CD4-positive, alpha-beta memory T cell (primary cell): ENCODE measurements at regions not wholly inside any gene's neighbourhood (a gene's known extent, or its start where the extent isn't known, plus 50 kb on each side); places are given as distances from the start of the nearest gene placed in this dataset.

Experiments
- CTCF ChIA-PET: fragments of 350-600 bp; sonication (Branson Sonifier 250); formaldehyde crosslinking; loops from one replicate; lab custom pipeline; 2021; ENCODE audit warnings: inconsistent platforms; ENCODE audit not compliant: partially characterized antibody; lab: Charles Lee
- POLR2A ChIA-PET: fragments of 350-600 bp; sonication (Branson Sonifier 250); formaldehyde crosslinking; loops from one replicate; lab custom pipeline; 2021; ENCODE audit not compliant: partially characterized antibody; lab: Charles Lee
- DNase-seq, 5 donors: peaks; one replicate each; pipeline versions ENCODE4 v3.0.0 to v3.0.0-alpha.2; 2020 to 2022; ENCODE audit warnings: mixed read lengths in 1 of 5
- H3K27ac ChIP-seq: one replicate; pipeline ENCODE4 v1.7.0; 2013; ENCODE audit warnings: low read depth, low read length
- H3K27me3 ChIP-seq: 2 replicates; pipeline ENCODE4 v1.7.0; 2013; ENCODE audit warnings: mild to moderate bottlenecking, low read length, moderate library complexity; ENCODE audit not compliant: insufficient read depth
- H3K36me3 ChIP-seq: 2 replicates; pipeline ENCODE4 v1.7.0; 2013; ENCODE audit warnings: mild to moderate bottlenecking, low read length, moderate library complexity; ENCODE audit not compliant: insufficient read depth
- H3K4me1 ChIP-seq: 2 replicates; pipeline ENCODE4 v1.7.0; 2013; ENCODE audit warnings: mild to moderate bottlenecking, low read length, moderate library complexity; ENCODE audit not compliant: insufficient read depth
- H3K4me3 ChIP-seq, 2 donors: one replicate each; pipeline ENCODE4 v1.7.0; 2013; ENCODE audit warnings: low read length in 2 of 2, mild to moderate bottlenecking in 1 of 2
- H3K9me3 ChIP-seq, 2 donors: one replicate each; pipeline ENCODE4 v1.7.0; 2013; ENCODE audit warnings: low read length in 2 of 2, control low read depth in 1 of 2; ENCODE audit not compliant: control insufficient read depth in 1 of 2
- H3K27ac Mint-ChIP-seq, 7 donors: one replicate each; pipeline ENCODE4 v1.8.0; 2020 to 2021; ENCODE audit warnings: mixed read lengths in 7 of 7, mild to moderate bottlenecking in 6 of 7, inconsistent platforms in 3 of 7, moderate library complexity in 3 of 7
- H3K27me3 Mint-ChIP-seq, 2 donors: one replicate each; pipeline ENCODE4 v1.8.0; 2020 to 2021; ENCODE audit warnings: mixed read lengths in 2 of 2
- H3K36me3 Mint-ChIP-seq, 2 donors: one replicate each; pipeline ENCODE4 v1.8.0; 2020 to 2021; ENCODE audit warnings: mixed read lengths in 2 of 2, inconsistent platforms in 1 of 2, mild to moderate bottlenecking in 1 of 2
- H3K4me1 Mint-ChIP-seq, 4 donors: one replicate each; pipeline ENCODE4 v1.8.0; 2020 to 2021; ENCODE audit warnings: mixed read lengths in 4 of 4, mild to moderate bottlenecking in 1 of 4
- H3K4me3 Mint-ChIP-seq, 8 donors: one replicate each; pipeline ENCODE4 v1.8.0; 2020 to 2021; ENCODE audit warnings: mixed read lengths in 8 of 8, mild to moderate bottlenecking in 7 of 8, moderate library complexity in 6 of 8, inconsistent platforms in 3 of 8
- H3K9me3 Mint-ChIP-seq, 8 donors: one replicate each; pipeline ENCODE4 v1.8.0; 2020 to 2021; ENCODE audit warnings: mixed read lengths in 8 of 8, mild to moderate bottlenecking in 5 of 8, inconsistent platforms in 3 of 8, moderate library complexity in 1 of 8
- intact Hi-C: fragments of 100-400 bp; cut with micrococcal nuclease; formaldehyde crosslinking; loops from one replicate; pipeline ENCODE4 v1.15.1; 2023

GRCh38 chr22:48224332-48224731, 1461.9 kb downstream of the TBC1D22A start:
- ChIA-PET POLR2A (no interaction called here), CTCF (no interaction called here)
- H3K9me3 Mint-ChIP-seq, result peaks cover 0 to 5% (median 0%) of the 10 kb centered on the region in 8 donors
- H3K27me3 Mint-ChIP-seq, result peaks cover 0 to 4% of the 10 kb centered on the region in 2 donors
- H3K4me3 ChIP-seq, result no peak overlapping the region
- H3K27me3 ChIP-seq, result no peaks in the 10 kb centered on the region
- no peaks in the 10 kb centered on the region for H3K9me3 ChIP-seq
- H3K4me1 ChIP-seq, result no peaks in the 10 kb centered on the region
- H3K36me3 Mint-ChIP-seq, result peaks cover 0 to 3% of the 10 kb centered on the region in 2 donors
- intact Hi-C loops, result no loop called here
- H3K4me1 Mint-ChIP-seq, result no peaks in the 10 kb centered on the region
- no peak overlapping the region for H3K4me3 Mint-ChIP-seq
- H3K36me3 ChIP-seq, result no peaks in the 10 kb centered on the region
- no peak for DNase-seq
- no peak overlapping the region for H3K27ac ChIP-seq
- no peak overlapping the region for H3K27ac Mint-ChIP-seq

- intact Hi-C loops, result no loop called here
- Histone ChIP-seq H3K4me1 (no peaks in the 10 kb centered on the region), H3K9me3 (no peaks in the 10 kb centered on the region), H3K27ac (no peak overlapping the region), H3K27me3 (no peaks in the 10 kb centered on the region), H3K36me3 (no peaks in the 10 kb centered on the region), H3K4me3 (no peak overlapping the region)
- POLR2A ChIA-PET, result no interaction called here
- no peak overlapping the region for H3K4me3 Mint-ChIP-seq
- CTCF ChIA-PET, result no interaction called here
- H3K9me3 Mint-ChIP-seq, result peaks cover 0 to 5% (median 0%) of the 10 kb centered on the region in 8 donors
- DNase-seq, result no peak
- peaks cover 0 to under 1% of the 10 kb centered on the region in 2 donors for H3K36me3 Mint-ChIP-seq
- H3K27me3 Mint-ChIP-seq, result peaks cover 0 to 4% of the 10 kb centered on the region in 2 donors
- H3K4me1 Mint-ChIP-seq, result no peaks in the 10 kb centered on the region
- H3K27ac Mint-ChIP-seq, result no peak overlapping the region
Measured at GRCh38 chr22:48223488-48224190, 1461.2 kb downstream of the TBC1D22A start.

- DNase-seq, result no peak
- peaks cover 0 to 2% of the 10 kb centered on the region in 2 donors for H3K27me3 Mint-ChIP-seq
- ChIA-PET CTCF (no interaction called here), POLR2A (no interaction called here)
- Histone ChIP-seq H3K27me3 (no peaks in the 10 kb centered on the region), H3K36me3 (no peaks in the 10 kb centered on the region), H3K4me3 (no peak overlapping the region), H3K27ac (no peak overlapping the region), H3K9me3 (no peaks in the 10 kb centered on the region), H3K4me1 (no peaks in the 10 kb centered on the region)
- intact Hi-C loops, result no loop called here
- peaks cover 0 to 5% (median 0%) of the 10 kb centered on the region in 8 donors for H3K9me3 Mint-ChIP-seq
- no peak overlapping the region for H3K4me3 Mint-ChIP-seq
- peak overlapping the region in 1 of 7 donors; percentile 25 for H3K27ac Mint-ChIP-seq
- H3K4me1 Mint-ChIP-seq, result no peaks in the 10 kb centered on the region
- H3K36me3 Mint-ChIP-seq, result no peaks in the 10 kb centered on the region
Measured at GRCh38 chr22:48222742-48223487, 1460.5 kb downstream of the TBC1D22A start.

GRCh38 chr22:48218889-48219420, 1456.5 kb downstream of the TBC1D22A start:
- DNase-seq, result no peak
- no peaks in the 10 kb centered on the region for H3K36me3 ChIP-seq
- ChIA-PET POLR2A (no interaction called here), CTCF (no interaction called here)
- H3K9me3 ChIP-seq, result no peaks in the 10 kb centered on the region
- H3K27me3 ChIP-seq, result no peaks in the 10 kb centered on the region
- intact Hi-C loops, result no loop called here
- no peaks in the 10 kb centered on the region for H3K4me1 ChIP-seq
- Mint-ChIP-seq H3K27ac (no peak overlapping the region), H3K4me1 (no peaks in the 10 kb centered on the region), H3K4me3 (no peak overlapping the region), H3K9me3 (peaks cover 0 to 5% (median 0%) of the 10 kb centered on the region in 8 donors), H3K27me3 (peaks cover 0 to 8% of the 10 kb centered on the region in 2 donors), H3K36me3 (no peaks in the 10 kb centered on the region)
- no peak overlapping the region for H3K27ac ChIP-seq
- no peak overlapping the region for H3K4me3 ChIP-seq

- Histone ChIP-seq H3K4me1 (no peaks in the 10 kb centered on the region), H3K27ac (no peak overlapping the region), H3K36me3 (no peaks in the 10 kb centered on the region), H3K9me3 (no peaks in the 10 kb centered on the region), H3K27me3 (no peaks in the 10 kb centered on the region), H3K4me3 (no peak overlapping the region)
- intact Hi-C loops, result no loop called here
- Mint-ChIP-seq H3K27ac (no peak overlapping the region), H3K4me1 (no peaks in the 10 kb centered on the region), H3K9me3 (peaks cover 0 to 5% (median 0%) of the 10 kb centered on the region in 8 donors), H3K36me3 (no peaks in the 10 kb centered on the region), H3K4me3 (no peak overlapping the region), H3K27me3 (peaks cover 0 to 8% of the 10 kb centered on the region in 2 donors)
- DNase-seq, result no peak
- CTCF ChIA-PET, result no interaction called here
- POLR2A ChIA-PET, result no interaction called here
Measured at GRCh38 chr22:48217596-48217995, 1455.1 kb downstream of the TBC1D22A start.

- no peak overlapping the region for H3K27ac Mint-ChIP-seq
- ChIA-PET CTCF (no interaction called here), POLR2A (no interaction called here)
- no peak for DNase-seq
- H3K4me3 Mint-ChIP-seq, result no peak overlapping the region
- no peak overlapping the region for H3K4me3 ChIP-seq
- no peaks in the 10 kb centered on the region for H3K36me3 Mint-ChIP-seq
- no peaks in the 10 kb centered on the region for H3K36me3 ChIP-seq
- H3K9me3 Mint-ChIP-seq, result peaks cover 0 to 2% (median 0%) of the 10 kb centered on the region in 8 donors
- H3K27ac ChIP-seq, result no peak overlapping the region
- no peaks in the 10 kb centered on the region for H3K4me1 Mint-ChIP-seq
- H3K4me1 ChIP-seq, result no peaks in the 10 kb centered on the region
- no peaks in the 10 kb centered on the region for H3K27me3 ChIP-seq
- peaks cover 4 to 6% of the 10 kb centered on the region in 2 donors for H3K27me3 Mint-ChIP-seq
- intact Hi-C loops, result no loop called here
- H3K9me3 ChIP-seq, result no peaks in the 10 kb centered on the region
Measured at GRCh38 chr22:48212727-48213126, 1450.3 kb downstream of the TBC1D22A start.

- H3K4me1 Mint-ChIP-seq, result no peaks in the 10 kb centered on the region
- Histone ChIP-seq H3K4me3 (no peak overlapping the region), H3K27ac (no peak overlapping the region), H3K9me3 (no peaks in the 10 kb centered on the region), H3K4me1 (no peaks in the 10 kb centered on the region), H3K27me3 (no peaks in the 10 kb centered on the region), H3K36me3 (no peaks in the 10 kb centered on the region)
- H3K27me3 Mint-ChIP-seq, result peaks cover 4 to 6% of the 10 kb centered on the region in 2 donors
- no peak overlapping the region for H3K27ac Mint-ChIP-seq
- peaks cover 0 to 2% (median 0%) of the 10 kb centered on the region in 8 donors for H3K9me3 Mint-ChIP-seq
- intact Hi-C loops, result no loop called here
- ChIA-PET POLR2A (no interaction called here), CTCF (no interaction called here)
- H3K36me3 Mint-ChIP-seq, result no peaks in the 10 kb centered on the region
- DNase-seq, result no peak
- H3K4me3 Mint-ChIP-seq, result no peak overlapping the region
Measured at GRCh38 chr22:48210812-48211211, 1448.4 kb downstream of the TBC1D22A start.
